DLD1 (cell line): ENCODE measurements at regions not wholly inside any gene's neighbourhood (a gene's known extent, or its start where the extent isn't known, plus 50 kb on each side); places are given as distances from the start of the nearest gene placed in this dataset.

ENCODE experiments used
- in situ Hi-C: cut with HindIII; loops from 2 replicates; pipeline ENCODE4 v1.10.0; 2017; ENCODE audit warnings: low sequenced_read_pairs

DNA sequence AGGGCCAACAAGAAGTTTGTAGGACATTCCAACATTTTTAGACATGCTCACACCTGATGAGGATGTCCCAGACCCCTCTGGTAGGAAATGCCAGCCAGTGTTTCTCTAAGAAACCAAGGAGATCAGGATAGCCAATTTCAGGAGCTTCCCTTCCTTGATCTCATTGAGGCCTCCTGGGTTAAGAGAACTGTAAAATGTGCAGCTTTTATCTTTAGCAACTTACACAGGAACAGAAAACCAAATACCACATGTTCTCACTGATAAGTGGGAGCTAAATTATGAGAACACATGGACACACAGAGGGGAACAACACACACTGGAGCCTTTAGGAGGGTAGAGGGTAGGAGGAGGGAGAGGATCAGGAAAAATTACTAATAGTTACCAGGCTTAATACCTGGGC is 99.6 kb upstream of the MAP2 start:
- in situ Hi-C loops = loop anchor here (25.0 kb wide), 1 partner anchor 937 kb away; no protein-coding TSS in a partner anchor

- in situ Hi-C loops = no loop called here
These were observed 92.5 kb upstream of the MAP2 start for GRCh38 chr2:209331291-209331844.

- in situ Hi-C loops = no loop called here
These were observed 89.4 kb upstream of the MAP2 start for GRCh38 chr2:209334188-209335017.

GRCh38 chr2:209340522-209340921 is 83.3 kb upstream of the MAP2 start:
- in situ Hi-C loops = no loop called here

- in situ Hi-C loops = no loop called here
These were observed 79.5 kb upstream of the MAP2 start for GRCh38 chr2:209344349-209344748.

DNA sequence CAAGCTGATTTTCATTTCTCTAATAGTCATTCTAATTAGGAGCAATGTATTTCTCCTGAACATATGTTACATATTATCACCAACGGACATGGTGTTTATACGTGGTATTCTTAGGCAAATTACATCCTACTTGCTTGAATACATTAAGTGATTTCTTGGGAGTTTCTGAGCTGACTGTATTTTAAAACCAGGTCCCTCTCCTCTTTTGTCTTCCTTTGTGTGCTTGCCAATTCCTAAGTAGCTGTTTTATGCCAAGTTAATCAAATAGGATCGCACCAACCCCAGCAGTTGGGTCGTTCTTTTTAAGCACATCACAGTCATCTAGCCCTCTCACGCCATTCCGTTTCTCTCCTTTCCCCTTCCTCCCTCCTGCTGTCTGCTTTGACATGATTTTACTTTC is 75.4 kb upstream of the MAP2 start:
- in situ Hi-C loops = no loop called here

DNA sequence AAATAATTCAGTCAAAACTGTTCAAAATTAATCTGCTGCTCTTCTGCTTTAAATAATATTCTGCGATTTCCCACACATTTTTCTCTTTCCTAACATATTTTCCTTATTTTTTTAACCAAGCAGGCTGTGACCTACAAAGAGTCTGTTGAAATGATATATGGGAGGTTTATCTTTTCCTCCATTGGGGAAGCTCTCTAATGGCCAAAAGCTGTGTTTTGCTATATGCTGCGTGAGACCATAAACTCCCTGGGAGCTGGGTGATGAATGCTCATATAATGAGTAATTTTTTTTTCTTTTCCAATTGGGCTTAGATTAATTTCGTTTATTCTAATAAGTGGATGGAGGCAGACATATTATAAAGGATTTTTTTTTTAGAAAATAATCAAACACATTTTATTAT is 72.2 kb upstream of the MAP2 start:
- in situ Hi-C loops = no loop called here

- in situ Hi-C loops = no loop called here
These were observed 64.9 kb upstream of the MAP2 start for GRCh38 chr2:209358992-209359391.

- in situ Hi-C loops = no loop called here
These were observed 56.6 kb upstream of the MAP2 start for GRCh38 chr2:209367075-209367747.

DNA sequence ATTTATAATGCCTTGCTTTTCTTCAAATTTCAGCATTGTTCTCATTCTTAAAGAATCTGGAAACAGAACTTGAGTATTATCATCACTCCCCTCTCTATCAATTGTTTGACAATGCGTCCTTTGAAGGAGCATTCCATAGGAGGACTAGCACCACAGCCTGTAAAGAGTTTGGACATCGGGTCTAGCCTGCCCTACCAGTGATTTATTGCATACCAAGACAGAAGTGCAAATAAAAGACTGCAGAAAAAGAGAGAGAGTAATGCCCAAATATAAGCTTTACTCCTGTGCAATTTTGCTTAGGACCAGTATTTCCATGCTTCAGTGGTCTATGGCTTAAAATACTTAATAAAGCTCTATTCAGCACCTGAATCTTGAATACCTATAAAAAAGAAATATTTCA is 55.4 kb upstream of the MAP2 start:
- in situ Hi-C loops = no loop called here

GRCh38 chr2:209368914-209369313 is 54.9 kb upstream of the MAP2 start:
- in situ Hi-C loops = no loop called here

GRCh38 chr2:209369656-209370055 is 54.2 kb upstream of the MAP2 start:
- in situ Hi-C loops = no loop called here

DNA sequence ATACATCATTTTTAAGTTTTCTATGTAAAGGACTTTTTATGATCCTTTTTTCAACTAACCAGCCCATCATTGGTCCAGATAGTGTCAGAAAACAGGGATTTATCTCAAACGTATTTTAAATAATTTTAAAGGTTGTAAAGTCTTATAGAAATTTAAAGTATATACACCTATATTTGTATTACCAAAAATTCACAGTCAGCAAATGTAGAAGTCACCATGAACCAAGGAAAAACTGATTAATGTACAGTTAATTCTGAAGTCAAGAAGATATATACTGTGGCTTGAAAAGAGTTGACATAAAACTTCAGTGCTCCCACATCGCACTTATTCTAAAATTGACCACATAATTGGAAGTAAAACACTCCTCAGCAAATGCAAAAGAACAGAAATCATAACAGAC is 52.4 kb upstream of the MAP2 start:
- in situ Hi-C loops = no loop called here
